Hepatocyte (in vitro differentiated cells): ENCODE measurements at regions not wholly inside any gene's neighbourhood (a gene's known extent, or its start where the extent isn't known, plus 50 kb on each side); places are given as distances from the start of the nearest gene placed in this dataset.

ENCODE experiments used
- EZH2 ChIP-seq: fragments of 200-600 bp; sonication (generic); IDR thresholded peaks from 2 replicates; pipeline ENCODE4 v1.6.1; 2016; ENCODE audit warnings: antibody characterized with exemption, mild to moderate bottlenecking, borderline replicate concordance
- EZH2phosphoT487 ChIP-seq: fragments of 200-600 bp; sonication (generic); IDR thresholded peaks from one replicate; pipeline ENCODE4 v1.6.1; 2018; ENCODE audit warnings: antibody characterized with exemption, mild to moderate bottlenecking, low read depth, moderate library complexity; ENCODE audit not compliant: unreplicated experiment, severe bottlenecking
- TF ChIP-seq, protein P1 (sequence below): fragments of 200-600 bp; sonication (generic); IDR thresholded peaks from 2 replicates; pipeline ENCODE4 v1.5.1; 2016; ENCODE audit warnings: antibody characterized with exemption, mild to moderate bottlenecking; ENCODE audit not compliant: poor library complexity

DNA sequence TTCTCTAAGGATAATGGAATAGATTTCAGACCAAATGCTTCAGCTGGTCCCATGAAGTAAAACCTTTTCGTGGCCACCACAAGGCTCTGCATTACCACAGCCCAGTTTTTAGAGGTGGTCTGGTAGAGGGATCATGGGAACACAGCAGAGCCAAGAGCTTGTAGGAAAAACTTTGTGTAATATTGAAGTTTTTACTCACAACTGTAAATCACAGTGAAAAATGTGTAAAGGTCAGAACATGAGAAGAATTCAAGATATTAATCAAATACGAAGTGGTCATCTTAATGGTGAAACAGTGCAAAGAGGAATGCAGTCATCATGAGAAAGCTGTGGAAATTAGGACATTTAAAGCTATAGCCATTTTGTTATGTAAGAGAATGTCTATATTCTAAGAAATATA is 197.5 kb downstream of the NPR3 start:
- TF ChIP-seq, protein P1, sequence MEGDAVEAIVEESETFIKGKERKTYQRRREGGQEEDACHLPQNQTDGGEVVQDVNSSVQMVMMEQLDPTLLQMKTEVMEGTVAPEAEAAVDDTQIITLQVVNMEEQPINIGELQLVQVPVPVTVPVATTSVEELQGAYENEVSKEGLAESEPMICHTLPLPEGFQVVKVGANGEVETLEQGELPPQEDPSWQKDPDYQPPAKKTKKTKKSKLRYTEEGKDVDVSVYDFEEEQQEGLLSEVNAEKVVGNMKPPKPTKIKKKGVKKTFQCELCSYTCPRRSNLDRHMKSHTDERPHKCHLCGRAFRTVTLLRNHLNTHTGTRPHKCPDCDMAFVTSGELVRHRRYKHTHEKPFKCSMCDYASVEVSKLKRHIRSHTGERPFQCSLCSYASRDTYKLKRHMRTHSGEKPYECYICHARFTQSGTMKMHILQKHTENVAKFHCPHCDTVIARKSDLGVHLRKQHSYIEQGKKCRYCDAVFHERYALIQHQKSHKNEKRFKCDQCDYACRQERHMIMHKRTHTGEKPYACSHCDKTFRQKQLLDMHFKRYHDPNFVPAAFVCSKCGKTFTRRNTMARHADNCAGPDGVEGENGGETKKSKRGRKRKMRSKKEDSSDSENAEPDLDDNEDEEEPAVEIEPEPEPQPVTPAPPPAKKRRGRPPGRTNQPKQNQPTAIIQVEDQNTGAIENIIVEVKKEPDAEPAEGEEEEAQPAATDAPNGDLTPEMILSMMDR = no peak
- TF ChIP-seq EZH2phosphoT487 (no peak), EZH2 (no peak)
